ENCODE measurements at regions not wholly inside any gene's neighbourhood (a gene's known extent, or its start where the extent isn't known, plus 50 kb on each side); places are given as distances from the start of the nearest gene placed in this dataset.
"Not testable (repeated sequence)": the region's sequence is repeated elsewhere in the genome, so short reads cannot be mapped to it uniquely, and the experiment has no call there.

- DNase-seq (ENCODE audit: low read depth in 4 of 4, low spot score in 3 of 4): not testable (repeated sequence)
Observed at GRCh38 chr10:6830981-6831380, 250.9 kb upstream of the PRKCQ start.

GRCh38 chr10:6824793-6825192 is 244.7 kb upstream of the PRKCQ start:
- not testable (repeated sequence) for DNase-seq (ENCODE audit: low read depth in 4 of 4, low spot score in 3 of 4)

GRCh38 chr10:6823770-6824169 is 243.7 kb upstream of the PRKCQ start:
- DNase-seq (ENCODE audit: low read depth in 4 of 4, low spot score in 3 of 4): no peak

- no peak for DNase-seq (ENCODE audit: low read depth in 4 of 4, low spot score in 3 of 4)
Observed at GRCh38 chr10:6819301-6819700, 239.2 kb upstream of the PRKCQ start.

- DNase-seq (ENCODE audit: low read depth in 4 of 4, low spot score in 3 of 4): no peak
Observed at GRCh38 chr10:6817770-6818169, 237.7 kb upstream of the PRKCQ start.

GRCh38 chr10:6815346-6815745 is 235.3 kb upstream of the PRKCQ start:
- no peak for DNase-seq (ENCODE audit: low read depth in 4 of 4, low spot score in 3 of 4)

- DNase-seq (ENCODE audit: low read depth in 4 of 4, low spot score in 3 of 4): no peak
Observed at GRCh38 chr10:6813856-6814255, 233.8 kb upstream of the PRKCQ start.

- no peak for DNase-seq (ENCODE audit: low read depth in 4 of 4, low spot score in 3 of 4)
Observed at GRCh38 chr10:6813306-6813705, 233.2 kb upstream of the PRKCQ start.

GRCh38 chr10:6811153-6811552 is 231.1 kb upstream of the PRKCQ start:
- DNase-seq (ENCODE audit: low read depth in 4 of 4, low spot score in 3 of 4): no peak

GRCh38 chr10:6803427-6803783 is 223.3 kb upstream of the PRKCQ start:
- DNase-seq (ENCODE audit: low read depth in 4 of 4, low spot score in 3 of 4): no peak

GRCh38 chr10:6802759-6803426 is 222.8 kb upstream of the PRKCQ start:
- no peak for DNase-seq (ENCODE audit: low read depth in 4 of 4, low spot score in 3 of 4)

- no peak for DNase-seq (ENCODE audit: low read depth in 4 of 4, low spot score in 3 of 4)
Observed at GRCh38 chr10:6796231-6796630, 216.2 kb upstream of the PRKCQ start.

GRCh38 chr10:6795541-6795940 is 215.5 kb upstream of the PRKCQ start:
- no peak for DNase-seq (ENCODE audit: low read depth in 4 of 4, low spot score in 3 of 4)

- DNase-seq (ENCODE audit: low read depth in 4 of 4, low spot score in 3 of 4): not testable (repeated sequence)
Observed at GRCh38 chr10:6794841-6795240, 214.8 kb upstream of the PRKCQ start.

GRCh38 chr10:6794441-6794840 is 214.4 kb upstream of the PRKCQ start:
- no peak for DNase-seq (ENCODE audit: low read depth in 4 of 4, low spot score in 3 of 4)

GRCh38 chr10:6788731-6789130 is 208.7 kb upstream of the PRKCQ start:
- DNase-seq (ENCODE audit: low read depth in 4 of 4, low spot score in 3 of 4): peak in 1 of 4 donors; percentile 17

GRCh38 chr10:6788231-6788630 is 208.2 kb upstream of the PRKCQ start:
- DNase-seq (ENCODE audit: low read depth in 4 of 4, low spot score in 3 of 4): no peak

GRCh38 chr10:6787718-6788117 is 207.6 kb upstream of the PRKCQ start:
- no peak for DNase-seq (ENCODE audit: low read depth in 4 of 4, low spot score in 3 of 4)

GRCh38 chr10:6787091-6787490 is 207.0 kb upstream of the PRKCQ start:
- DNase-seq (ENCODE audit: low read depth in 4 of 4, low spot score in 3 of 4): no peak

GRCh38 chr10:6786579-6787031 is 206.5 kb upstream of the PRKCQ start:
- DNase-seq (ENCODE audit: low read depth in 4 of 4, low spot score in 3 of 4): peak in 3 of 4 donors; percentile 12 to 24 (median 18)

GRCh38 chr10:6784429-6784828 is 204.4 kb upstream of the PRKCQ start:
- not testable (repeated sequence) for DNase-seq (ENCODE audit: low read depth in 4 of 4, low spot score in 3 of 4)

GRCh38 chr10:6783471-6783870 is 203.4 kb upstream of the PRKCQ start:
- no peak for DNase-seq (ENCODE audit: low read depth in 4 of 4, low spot score in 3 of 4)

GRCh38 chr10:6782378-6782777 is 202.3 kb upstream of the PRKCQ start:
- no peak for DNase-seq (ENCODE audit: low read depth in 4 of 4, low spot score in 3 of 4)

Data from left renal pelvis (tissue), 4 donors.